Activated naive CD4-positive, alpha-beta T cell treated with Interleukin-2 at 50 U/mL for 16 hours (primary cell): ENCODE measurements at regions not wholly inside any gene's neighbourhood (a gene's known extent, or its start where the extent isn't known, plus 50 kb on each side); places are given as distances from the start of the nearest gene placed in this dataset.
"Not testable (repeated sequence)": the region's sequence is repeated elsewhere in the genome, so short reads cannot be mapped to it uniquely, and the experiment has no call there.

Experiments used
- DNase-seq: peaks from one replicate; pipeline ENCODE4 v3.0.0-alpha.2; 2020

DNA sequence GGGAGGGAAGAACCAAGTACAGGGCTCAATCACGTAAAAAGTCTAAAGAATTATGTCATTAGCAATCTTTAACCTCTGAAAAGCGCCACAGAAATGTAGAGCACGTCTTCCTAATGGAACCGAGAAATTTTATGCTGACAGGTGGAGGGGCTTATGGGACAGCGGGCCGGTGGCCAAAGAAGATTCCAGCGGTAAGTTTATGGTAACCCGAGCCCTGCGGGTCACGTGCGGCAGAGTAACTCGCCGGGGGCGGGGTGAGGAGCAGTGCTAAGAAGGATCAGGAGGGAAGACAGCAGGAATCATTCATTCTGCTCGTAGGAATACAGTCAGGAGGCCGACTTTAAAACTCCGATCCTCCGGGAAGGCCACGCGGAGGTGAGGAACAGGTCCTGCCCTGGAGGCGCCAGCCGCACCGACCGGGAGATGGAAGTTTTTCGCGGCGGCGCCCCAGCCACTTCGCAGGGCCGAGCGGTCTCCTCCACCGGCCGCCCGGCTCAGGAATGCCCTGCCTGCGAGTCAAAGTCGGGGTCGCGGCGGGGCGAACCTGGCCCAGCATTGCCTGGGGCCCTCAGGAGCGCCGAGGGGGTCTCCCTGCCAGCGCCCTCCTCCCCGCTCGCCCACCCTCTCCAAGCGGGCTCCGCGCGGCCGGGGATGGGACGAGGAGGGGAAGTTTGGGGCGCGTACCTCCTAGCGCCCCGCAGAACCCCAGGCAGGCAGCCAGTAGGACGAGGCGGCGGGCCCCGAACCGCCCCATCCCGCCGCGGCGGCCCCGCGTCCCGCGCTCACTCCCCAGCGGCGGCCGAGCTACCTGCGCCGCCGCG lies 101.8 kb downstream of the ESM1 start:
- DNase-seq: no peak

DNA sequence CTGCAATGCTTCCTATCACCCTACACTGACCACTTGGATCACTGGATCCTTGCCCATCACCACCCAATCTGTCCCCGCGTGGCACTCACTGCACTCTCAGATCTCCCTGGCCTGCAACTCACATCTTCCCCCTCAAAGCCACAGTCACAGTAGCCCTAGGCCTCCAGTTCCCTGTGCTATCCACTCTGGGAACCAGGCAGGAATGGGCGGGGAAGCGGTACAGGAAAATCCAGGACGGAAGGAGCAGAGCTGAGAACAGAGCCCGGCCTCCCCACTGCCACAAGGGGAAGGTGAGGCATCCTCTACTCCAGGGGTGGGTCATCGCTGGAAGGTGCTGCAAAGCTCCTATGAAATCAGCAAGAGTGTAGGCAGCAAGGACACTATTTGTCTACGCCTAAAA lies 102.6 kb downstream of the ESM1 start:
- no peak for DNase-seq

- no peak for DNase-seq
Observed at GRCh38 chr5:54882101-54882500, 103.3 kb downstream of the ESM1 start.

DNA sequence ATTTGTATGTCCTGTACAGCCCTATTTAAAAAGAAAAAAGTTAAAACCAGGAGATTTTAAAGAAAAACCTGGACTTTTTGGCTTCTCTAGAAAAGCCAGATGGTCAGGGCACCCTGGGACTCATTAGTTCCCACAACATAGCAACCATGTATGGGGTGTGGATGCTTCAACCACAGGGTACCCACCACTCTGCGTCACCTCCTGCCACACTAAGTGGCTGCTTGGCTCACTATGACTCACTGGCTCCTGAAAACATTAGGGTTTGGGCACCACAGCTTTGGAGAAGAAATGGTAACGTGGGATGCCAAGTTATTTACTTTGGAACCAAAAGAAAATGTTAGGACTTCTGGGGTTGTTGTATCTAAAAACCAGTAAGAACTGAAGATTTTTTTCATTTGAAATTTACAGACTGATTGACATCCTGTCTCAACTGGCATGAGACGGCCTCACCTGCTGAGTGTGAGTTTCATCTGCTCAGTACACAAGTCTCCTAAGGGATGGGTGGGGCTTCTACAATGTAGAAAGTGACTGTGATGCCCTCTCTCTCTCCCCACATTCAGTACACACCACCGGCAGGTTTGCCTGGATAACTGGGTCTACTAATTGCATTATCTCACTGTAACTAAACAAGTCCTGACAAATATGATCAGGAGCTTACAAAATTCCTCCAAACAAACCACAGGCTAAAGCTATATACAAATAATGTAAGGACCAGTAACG lies 103.9 kb downstream of the ESM1 start:
- peak; percentile 27 for DNase-seq

DNA sequence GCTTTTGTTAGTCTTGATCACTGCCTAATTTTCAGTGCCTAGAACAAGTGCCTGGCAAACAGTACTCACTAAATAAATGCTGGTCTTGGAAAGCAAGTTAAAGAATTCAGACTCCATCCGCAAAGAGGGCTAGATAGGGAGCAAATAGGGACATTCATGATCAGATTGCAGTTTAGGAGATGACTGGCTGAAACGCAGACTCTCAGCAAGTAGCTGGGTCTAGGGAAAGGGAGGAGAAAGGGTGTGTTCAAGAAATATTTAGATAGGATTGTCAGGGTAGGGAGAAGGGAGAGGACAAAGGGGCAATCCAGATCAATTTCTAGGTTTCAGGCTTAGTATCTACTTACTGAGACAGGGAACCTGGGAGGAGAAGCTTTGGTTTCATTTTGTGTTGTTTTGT lies 108.4 kb downstream of the ESM1 start:
- no peak for DNase-seq

GRCh38 chr5:54876556-54876955 lies 108.8 kb downstream of the ESM1 start:
- no peak for DNase-seq

DNA sequence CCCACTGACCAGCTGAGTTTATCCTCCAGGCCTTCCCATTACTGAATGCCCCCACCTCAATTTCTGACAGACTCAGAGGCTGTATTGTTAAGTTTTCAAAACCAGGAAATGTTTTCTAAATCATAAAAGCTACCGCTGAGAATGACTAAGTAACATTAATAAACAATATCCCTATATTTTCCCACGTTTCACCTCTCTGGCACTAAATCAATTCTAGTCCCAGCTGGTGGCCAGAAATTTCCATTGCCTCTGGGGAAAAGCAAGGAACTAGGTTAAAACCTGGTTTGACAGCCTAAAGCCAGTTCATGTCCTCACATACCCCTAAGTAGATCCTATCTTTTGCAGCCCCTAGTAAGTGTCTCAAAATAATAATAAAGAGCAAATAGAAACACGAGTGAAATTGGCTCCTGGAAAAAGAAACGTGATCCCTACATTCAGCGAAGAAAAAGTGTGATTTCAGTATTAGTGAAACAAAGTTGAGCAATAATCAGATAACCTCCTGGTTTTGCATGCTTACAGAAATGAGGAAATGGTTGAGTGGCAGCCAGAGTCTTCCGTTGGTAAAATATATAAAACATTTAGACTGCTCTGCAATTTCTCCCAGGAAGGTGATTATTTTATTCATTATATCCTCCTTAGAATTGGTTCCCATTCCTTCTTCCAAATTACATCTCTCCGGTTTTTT lies 110.9 kb downstream of the ESM1 start:
- DNase-seq: no peak

GRCh38 chr5:54873691-54874090 lies 111.7 kb downstream of the ESM1 start:
- DNase-seq: no peak

GRCh38 chr5:54872810-54873209 lies 112.6 kb downstream of the ESM1 start:
- no peak for DNase-seq

GRCh38 chr5:54870271-54870670 lies 115.1 kb downstream of the ESM1 start:
- DNase-seq: no peak

- no peak for DNase-seq
Observed at GRCh38 chr5:54869691-54870090, 115.7 kb downstream of the ESM1 start.

GRCh38 chr5:54868511-54869483 lies 116.6 kb downstream of the ESM1 start:
- DNase-seq: no peak

GRCh38 chr5:54867310-54867944 lies 118.0 kb downstream of the ESM1 start:
- no peak for DNase-seq

GRCh38 chr5:54864911-54865515 lies 120.4 kb downstream of the ESM1 start:
- not testable (repeated sequence) for DNase-seq

GRCh38 chr5:54862036-54862435 lies 123.4 kb downstream of the ESM1 start:
- DNase-seq: no peak

DNA sequence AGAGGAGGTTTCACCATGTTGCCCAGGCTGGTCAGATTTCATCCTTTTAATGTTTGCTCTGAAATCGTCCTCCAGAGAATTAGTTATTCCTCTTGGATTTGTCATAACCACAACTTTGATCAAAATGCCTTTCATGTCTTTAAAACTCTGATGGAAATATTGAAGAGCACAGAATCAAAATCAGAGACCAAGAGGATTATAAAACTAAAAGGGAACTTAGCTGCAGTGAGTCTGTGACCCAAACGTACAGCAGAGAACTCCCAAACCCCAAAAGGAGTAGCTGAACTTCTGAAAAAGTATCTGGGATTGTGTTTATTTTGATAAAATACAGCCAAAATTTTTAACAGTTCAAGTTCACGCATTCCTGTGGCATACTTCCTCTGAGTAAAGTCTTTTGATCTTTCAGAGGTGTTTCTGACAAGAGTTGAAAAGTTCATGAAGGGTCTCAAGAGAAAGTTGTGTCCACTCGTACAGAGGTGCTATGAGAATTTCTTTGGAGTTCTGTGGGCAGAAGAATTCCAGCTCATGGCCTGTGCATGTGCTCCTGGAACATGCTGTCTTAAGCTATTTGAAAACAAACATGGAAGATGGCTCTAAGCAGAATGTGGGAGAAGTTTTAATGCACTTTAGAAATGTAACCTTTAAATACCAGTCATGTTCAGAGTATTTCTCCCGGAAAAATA lies 124.0 kb downstream of the ESM1 start:
- no peak for DNase-seq

- no peak for DNase-seq
Observed at GRCh38 chr5:54860321-54860720, 125.1 kb downstream of the ESM1 start.

- DNase-seq: no peak
Observed at GRCh38 chr5:54859316-54859715, 126.1 kb downstream of the ESM1 start.

GRCh38 chr5:54854883-54855581 lies 130.4 kb downstream of the ESM1 start:
- no peak for DNase-seq

- no peak for DNase-seq
Observed at GRCh38 chr5:54852007-54852406, 133.4 kb downstream of the ESM1 start.
